ENCODE measurements at regions not wholly inside any gene's neighbourhood (a gene's known extent, or its start where the extent isn't known, plus 50 kb on each side); places are given as distances from the start of the nearest gene placed in this dataset.

DNA sequence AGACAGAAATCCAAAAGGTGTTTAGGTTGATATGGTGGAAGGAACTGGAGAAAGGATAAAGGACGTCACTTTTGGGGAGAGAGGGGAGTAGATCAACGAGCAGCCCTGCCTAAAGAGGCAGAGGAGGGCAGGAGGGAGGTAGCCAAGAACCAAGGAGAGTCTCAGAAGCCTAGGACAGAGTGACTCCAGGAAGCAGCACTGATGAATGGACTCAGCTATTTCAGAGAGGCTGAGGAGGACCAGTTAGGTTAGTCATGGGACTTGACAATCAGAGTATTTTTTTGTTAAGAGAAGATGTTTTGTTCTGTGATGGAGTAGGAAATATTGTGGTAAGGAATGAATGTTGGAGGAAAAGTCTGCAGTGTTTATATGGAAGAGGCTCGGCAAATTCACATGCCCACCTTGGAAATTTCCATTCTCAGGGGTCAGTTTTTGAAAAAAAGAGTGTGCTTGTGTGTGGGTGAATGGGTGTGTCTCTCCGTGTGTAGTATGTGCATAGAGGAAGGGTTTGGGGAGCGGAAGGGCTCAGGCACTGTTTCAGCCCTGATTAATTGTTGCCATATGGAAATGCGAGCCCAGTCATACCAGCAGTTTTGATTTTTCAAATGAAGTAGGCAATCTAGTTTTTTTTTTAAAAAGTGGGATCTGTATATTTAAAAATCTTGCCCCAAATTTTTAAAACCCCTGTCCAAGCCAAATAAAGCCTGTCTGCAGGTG lies 303.6 kb downstream of the SAMD5 start:
- Histone ChIP-seq H3K27ac (ENCODE audit: low read length) (no peak overlapping the region), H2AFZ (ENCODE audit: low read depth, low read length) (no peak overlapping the region), H3K27me3 (ENCODE audit: insufficient read depth, low read length, poor library complexity) (no peaks in the 10 kb centered on the region), H3K9ac (ENCODE audit: low read depth, low read length) (no peak overlapping the region), H3K4me1 (ENCODE audit: insufficient read depth, low read length) (no peaks in the 10 kb centered on the region), H3K4me3 (ENCODE audit: low read depth in 1 of 2, low read length in 2 of 2) (no peak overlapping the region), H3K79me2 (ENCODE audit: insufficient read depth, low read length) (no peaks in the 10 kb centered on the region), H3K4me2 (ENCODE audit: insufficient read depth, low read length) (no peak overlapping the region), H3K9me3 (ENCODE audit: insufficient read depth, low read length, severe bottlenecking) (no peaks in the 10 kb centered on the region), H3K36me3 (ENCODE audit: insufficient read depth, low read length) (no peaks in the 10 kb centered on the region), H4K20me1 (ENCODE audit: insufficient read depth, low read length) (no peaks in the 10 kb centered on the region)
- TF ChIP-seq, protein P1, sequence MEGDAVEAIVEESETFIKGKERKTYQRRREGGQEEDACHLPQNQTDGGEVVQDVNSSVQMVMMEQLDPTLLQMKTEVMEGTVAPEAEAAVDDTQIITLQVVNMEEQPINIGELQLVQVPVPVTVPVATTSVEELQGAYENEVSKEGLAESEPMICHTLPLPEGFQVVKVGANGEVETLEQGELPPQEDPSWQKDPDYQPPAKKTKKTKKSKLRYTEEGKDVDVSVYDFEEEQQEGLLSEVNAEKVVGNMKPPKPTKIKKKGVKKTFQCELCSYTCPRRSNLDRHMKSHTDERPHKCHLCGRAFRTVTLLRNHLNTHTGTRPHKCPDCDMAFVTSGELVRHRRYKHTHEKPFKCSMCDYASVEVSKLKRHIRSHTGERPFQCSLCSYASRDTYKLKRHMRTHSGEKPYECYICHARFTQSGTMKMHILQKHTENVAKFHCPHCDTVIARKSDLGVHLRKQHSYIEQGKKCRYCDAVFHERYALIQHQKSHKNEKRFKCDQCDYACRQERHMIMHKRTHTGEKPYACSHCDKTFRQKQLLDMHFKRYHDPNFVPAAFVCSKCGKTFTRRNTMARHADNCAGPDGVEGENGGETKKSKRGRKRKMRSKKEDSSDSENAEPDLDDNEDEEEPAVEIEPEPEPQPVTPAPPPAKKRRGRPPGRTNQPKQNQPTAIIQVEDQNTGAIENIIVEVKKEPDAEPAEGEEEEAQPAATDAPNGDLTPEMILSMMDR (IDR thresholded peaks at IDR 0.05; ENCODE audit: borderline replicate concordance, extremely low read depth, low read length, poor library complexity, severe bottlenecking), result no peak
- TF ChIP-seq EZH2 (IDR thresholded peaks at IDR 0.05; ENCODE audit: borderline replicate concordance, low read depth, low read length, severe bottlenecking), result no peak
- no peak for DNase-seq
- ATAC-seq (ENCODE audit: insufficient read depth, low read depth), result no peak

- no peaks in the 10 kb centered on the region for H4K20me1 ChIP-seq (ENCODE audit: insufficient read depth, low read length)
- no peak overlapping the region for H3K9ac ChIP-seq (ENCODE audit: low read depth, low read length)
- H3K4me1 ChIP-seq (ENCODE audit: insufficient read depth, low read length), result no peaks in the 10 kb centered on the region
- H3K4me3 ChIP-seq (ENCODE audit: low read depth in 1 of 2, low read length in 2 of 2), result no peak overlapping the region
- H3K79me2 ChIP-seq (ENCODE audit: insufficient read depth, low read length), result no peaks in the 10 kb centered on the region
- no peak overlapping the region for H3K27ac ChIP-seq (ENCODE audit: low read length)
- no peaks in the 10 kb centered on the region for H3K9me3 ChIP-seq (ENCODE audit: insufficient read depth, low read length, severe bottlenecking)
- TF ChIP-seq, protein P1 (IDR thresholded peaks at IDR 0.05; ENCODE audit: borderline replicate concordance, extremely low read depth, low read length, poor library complexity, severe bottlenecking), result no peak
- TF ChIP-seq EZH2 (IDR thresholded peaks at IDR 0.05; ENCODE audit: borderline replicate concordance, low read depth, low read length, severe bottlenecking), result no peak
- peaks cover 6% of the 10 kb centered on the region for H3K27me3 ChIP-seq (ENCODE audit: insufficient read depth, low read length, poor library complexity)
- H3K36me3 ChIP-seq (ENCODE audit: insufficient read depth, low read length), result no peaks in the 10 kb centered on the region
- DNase-seq (no peak), ATAC-seq (ENCODE audit: insufficient read depth, low read depth) (no peak)
- H2AFZ ChIP-seq (ENCODE audit: low read depth, low read length), result no peak overlapping the region
- no peak overlapping the region for H3K4me2 ChIP-seq (ENCODE audit: insufficient read depth, low read length)
Observed at GRCh38 chr6:147817042-147817689, 308.7 kb downstream of the SAMD5 start.

DNA sequence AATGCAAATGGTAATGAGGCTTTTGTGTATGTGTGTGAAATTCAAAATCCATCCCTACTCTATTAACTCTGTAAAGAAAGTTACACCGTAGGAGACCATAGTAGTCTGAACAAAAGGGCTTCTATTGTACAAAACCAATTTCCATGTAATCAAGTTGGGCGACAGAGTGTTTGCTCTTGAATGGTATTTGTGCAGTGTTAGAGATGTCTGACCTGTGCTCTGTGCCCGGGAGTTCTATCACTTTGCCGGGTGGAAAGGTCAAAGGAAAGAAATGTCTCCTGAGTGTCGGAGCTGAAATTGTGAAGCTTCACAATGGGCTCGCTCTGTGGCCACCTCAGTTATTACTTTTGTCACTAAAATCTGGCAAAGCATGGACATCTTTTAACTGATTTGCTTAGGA lies 312.0 kb downstream of the SAMD5 start:
- H3K27me3 ChIP-seq (ENCODE audit: insufficient read depth, low read length, poor library complexity), result peaks cover 10% of the 10 kb centered on the region
- TF ChIP-seq EZH2 (IDR thresholded peaks at IDR 0.05; ENCODE audit: borderline replicate concordance, low read depth, low read length, severe bottlenecking), result no peak

DNA sequence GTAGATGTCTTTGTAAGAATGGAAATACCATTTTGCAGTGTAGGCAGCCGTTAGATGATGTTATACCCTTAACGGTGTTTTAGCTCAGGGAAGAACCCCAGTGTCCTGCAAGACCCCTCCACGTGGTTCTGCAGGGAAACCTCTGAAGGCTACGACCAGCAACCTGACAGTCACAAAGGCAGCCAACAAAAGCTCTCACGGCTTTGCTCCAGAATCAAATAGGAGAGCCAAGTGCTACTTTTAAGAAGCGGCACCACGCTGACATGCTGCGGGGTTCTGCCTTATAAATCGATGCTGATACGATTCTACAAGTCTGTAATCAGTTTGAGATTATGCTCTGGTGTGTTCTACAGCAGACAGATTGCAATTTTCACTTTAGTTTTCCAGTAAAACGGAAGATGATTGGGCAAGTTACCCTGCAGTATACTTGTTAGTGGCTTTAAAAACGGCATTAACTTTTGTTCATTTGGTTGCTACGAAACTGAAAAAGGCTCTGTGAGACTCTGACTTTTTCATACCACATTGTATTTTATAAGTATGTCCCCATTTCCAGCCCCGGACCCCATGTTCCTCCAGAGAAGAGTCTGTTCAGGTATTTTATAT lies 312.9 kb downstream of the SAMD5 start:
- peaks cover 10% of the 10 kb centered on the region for H3K27me3 ChIP-seq (ENCODE audit: insufficient read depth, low read length, poor library complexity)
- no peaks in the 10 kb centered on the region for H3K4me1 ChIP-seq (ENCODE audit: insufficient read depth, low read length)
- H3K9ac ChIP-seq (ENCODE audit: low read depth, low read length), result no peak overlapping the region
- H3K79me2 ChIP-seq (ENCODE audit: insufficient read depth, low read length), result no peaks in the 10 kb centered on the region
- no peak overlapping the region for H3K4me3 ChIP-seq (ENCODE audit: low read depth in 1 of 2, low read length in 2 of 2)
- no peaks in the 10 kb centered on the region for H3K9me3 ChIP-seq (ENCODE audit: insufficient read depth, low read length, severe bottlenecking)
- no peak overlapping the region for H2AFZ ChIP-seq (ENCODE audit: low read depth, low read length)
- no peak overlapping the region for H3K4me2 ChIP-seq (ENCODE audit: insufficient read depth, low read length)
- H3K27ac ChIP-seq (ENCODE audit: low read length), result no peak overlapping the region
- no peaks in the 10 kb centered on the region for H3K36me3 ChIP-seq (ENCODE audit: insufficient read depth, low read length)
- TF ChIP-seq EZH2 (IDR thresholded peaks at IDR 0.05; ENCODE audit: borderline replicate concordance, low read depth, low read length, severe bottlenecking), result no peak
- TF ChIP-seq, protein P1 (IDR thresholded peaks at IDR 0.05; ENCODE audit: borderline replicate concordance, extremely low read depth, low read length, poor library complexity, severe bottlenecking), result no peak
- ATAC-seq (ENCODE audit: insufficient read depth, low read depth) (no peak), DNase-seq (no peak)
- H4K20me1 ChIP-seq (ENCODE audit: insufficient read depth, low read length), result no peaks in the 10 kb centered on the region

More for the DNA sequence above, 312.0 kb downstream of the SAMD5 start:
- H3K9me3 ChIP-seq (ENCODE audit: insufficient read depth, low read length, severe bottlenecking), result no peaks in the 10 kb centered on the region
- H2AFZ ChIP-seq (ENCODE audit: low read depth, low read length), result no peak overlapping the region
- H3K4me1 ChIP-seq (ENCODE audit: insufficient read depth, low read length), result no peaks in the 10 kb centered on the region
- no peak for DNase-seq
- H3K4me2 ChIP-seq (ENCODE audit: insufficient read depth, low read length), result no peak overlapping the region
- no peaks in the 10 kb centered on the region for H3K36me3 ChIP-seq (ENCODE audit: insufficient read depth, low read length)
- no peak overlapping the region for H3K9ac ChIP-seq (ENCODE audit: low read depth, low read length)
- no peaks in the 10 kb centered on the region for H4K20me1 ChIP-seq (ENCODE audit: insufficient read depth, low read length)
- no peak overlapping the region for H3K27ac ChIP-seq (ENCODE audit: low read length)
- ATAC-seq (ENCODE audit: insufficient read depth, low read depth), result no peak
- no peak overlapping the region for H3K4me3 ChIP-seq (ENCODE audit: low read depth in 1 of 2, low read length in 2 of 2)
- no peaks in the 10 kb centered on the region for H3K79me2 ChIP-seq (ENCODE audit: insufficient read depth, low read length)
